Chondrocyte (in vitro differentiated cells): ENCODE measurements at regions not wholly inside any gene's neighbourhood (a gene's known extent, or its start where the extent isn't known, plus 50 kb on each side); places are given as distances from the start of the nearest gene placed in this dataset.

Experiments used
- DNase-seq: peaks from one replicate; pipeline ENCODE4 v3.0.0; 2021; ENCODE audit warnings: mixed read lengths, low spot score
- H3K27ac Mint-ChIP-seq: one replicate; pipeline ENCODE4 v1.8.0; 2021; ENCODE audit warnings: mild to moderate bottlenecking, moderate library complexity, mixed read lengths; ENCODE audit not compliant: unreplicated experiment
- H3K27me3 Mint-ChIP-seq: 2 replicates; pipeline ENCODE4 v1.8.0; 2021; ENCODE audit warnings: low read depth, mixed read lengths
- H3K36me3 Mint-ChIP-seq: 2 replicates; pipeline ENCODE4 v1.8.0; 2021; ENCODE audit warnings: low read depth, mixed read lengths
- H3K4me1 Mint-ChIP-seq: 2 replicates; pipeline ENCODE4 v1.8.0; 2021; ENCODE audit warnings: low read depth, mild to moderate bottlenecking, mixed read lengths
- H3K4me3 Mint-ChIP-seq: one replicate; pipeline ENCODE4 v1.8.0; 2021; ENCODE audit warnings: mild to moderate bottlenecking, moderate library complexity, mixed read lengths; ENCODE audit not compliant: unreplicated experiment
- H3K9me3 Mint-ChIP-seq: 2 replicates; pipeline ENCODE4 v1.8.0; 2021; ENCODE audit warnings: low read depth, mixed read lengths
- TF ChIP-seq, protein P1 (sequence below): fragments of 200-600 bp; sonication (generic); IDR thresholded peaks from 2 replicates; pipeline ENCODE4 v1.5.0; 2021; ENCODE audit warnings: antibody characterized with exemption, mild to moderate bottlenecking, moderate library complexity

DNA sequence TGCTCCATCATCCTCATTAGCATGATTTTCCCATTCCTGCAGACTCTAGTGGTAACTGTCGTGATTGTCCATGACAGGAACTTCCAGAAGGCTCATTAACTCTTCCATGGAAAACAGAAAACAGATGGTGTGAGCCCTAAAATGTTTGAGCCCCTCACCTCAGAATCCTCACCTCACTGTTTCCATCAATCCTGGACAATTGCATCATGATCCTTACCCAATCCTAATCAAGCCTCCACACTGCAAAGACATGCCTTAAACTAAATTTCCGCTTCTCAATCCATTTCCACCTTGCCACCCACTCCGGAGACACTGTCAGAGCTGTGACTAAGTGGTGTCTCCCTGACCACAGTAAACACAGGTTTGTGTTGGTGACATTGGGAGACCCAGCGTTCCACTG lies 311.0 kb upstream of the JARID2 start:
- no peak overlapping the region for H3K4me3 Mint-ChIP-seq
- H3K27me3 Mint-ChIP-seq, result no peaks in the 10 kb centered on the region
- no peak overlapping the region for H3K27ac Mint-ChIP-seq
- TF ChIP-seq, protein P1, sequence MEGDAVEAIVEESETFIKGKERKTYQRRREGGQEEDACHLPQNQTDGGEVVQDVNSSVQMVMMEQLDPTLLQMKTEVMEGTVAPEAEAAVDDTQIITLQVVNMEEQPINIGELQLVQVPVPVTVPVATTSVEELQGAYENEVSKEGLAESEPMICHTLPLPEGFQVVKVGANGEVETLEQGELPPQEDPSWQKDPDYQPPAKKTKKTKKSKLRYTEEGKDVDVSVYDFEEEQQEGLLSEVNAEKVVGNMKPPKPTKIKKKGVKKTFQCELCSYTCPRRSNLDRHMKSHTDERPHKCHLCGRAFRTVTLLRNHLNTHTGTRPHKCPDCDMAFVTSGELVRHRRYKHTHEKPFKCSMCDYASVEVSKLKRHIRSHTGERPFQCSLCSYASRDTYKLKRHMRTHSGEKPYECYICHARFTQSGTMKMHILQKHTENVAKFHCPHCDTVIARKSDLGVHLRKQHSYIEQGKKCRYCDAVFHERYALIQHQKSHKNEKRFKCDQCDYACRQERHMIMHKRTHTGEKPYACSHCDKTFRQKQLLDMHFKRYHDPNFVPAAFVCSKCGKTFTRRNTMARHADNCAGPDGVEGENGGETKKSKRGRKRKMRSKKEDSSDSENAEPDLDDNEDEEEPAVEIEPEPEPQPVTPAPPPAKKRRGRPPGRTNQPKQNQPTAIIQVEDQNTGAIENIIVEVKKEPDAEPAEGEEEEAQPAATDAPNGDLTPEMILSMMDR, result no peak
- no peaks in the 10 kb centered on the region for H3K36me3 Mint-ChIP-seq
- no peaks in the 10 kb centered on the region for H3K9me3 Mint-ChIP-seq
- no peaks in the 10 kb centered on the region for H3K4me1 Mint-ChIP-seq
- DNase-seq, result no peak

DNA sequence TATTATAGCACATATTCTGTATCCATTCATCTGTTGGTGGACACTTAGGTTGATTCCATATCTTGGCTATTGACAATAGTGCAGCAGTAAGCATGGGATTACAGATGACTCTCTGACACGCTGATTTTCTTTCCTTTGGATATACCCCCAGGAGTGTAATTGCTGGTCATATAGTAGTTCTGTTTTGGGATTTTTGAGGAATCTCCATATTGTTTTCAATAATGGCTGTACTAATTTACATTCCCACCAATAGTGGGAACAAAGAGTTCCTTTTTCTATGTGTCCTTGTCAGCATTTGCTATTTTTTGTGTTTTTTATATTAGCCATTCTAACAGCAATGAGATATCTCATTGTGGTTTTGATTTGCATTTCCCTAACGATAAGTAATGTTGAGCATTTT lies 309.0 kb upstream of the JARID2 start:
- Mint-ChIP-seq H3K9me3 (no peaks in the 10 kb centered on the region), H3K4me1 (no peaks in the 10 kb centered on the region), H3K36me3 (no peaks in the 10 kb centered on the region), H3K27ac (no peak overlapping the region), H3K27me3 (no peaks in the 10 kb centered on the region), H3K4me3 (no peak overlapping the region)
- no peak for DNase-seq
- TF ChIP-seq, protein P1, result no peak

DNA sequence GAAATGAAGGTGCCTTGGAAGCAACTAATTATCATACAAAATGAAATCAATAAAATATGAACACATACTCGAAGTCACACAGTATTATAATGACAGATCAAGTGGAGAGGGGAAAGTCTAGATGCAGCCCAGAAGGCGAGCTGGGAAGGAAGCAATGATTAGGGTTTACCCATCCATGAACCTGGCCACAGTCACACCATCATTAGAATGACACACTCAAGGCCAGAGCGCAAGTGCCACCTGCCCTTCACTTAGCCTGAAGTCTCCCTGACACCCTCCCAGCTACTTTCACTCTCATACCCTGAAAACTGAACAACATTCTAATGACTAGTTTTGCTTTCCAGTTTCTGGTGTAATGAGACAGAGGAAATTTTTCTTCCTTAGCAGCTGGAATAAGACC lies 302.8 kb upstream of the JARID2 start:
- Mint-ChIP-seq H3K27ac (no peak overlapping the region), H3K4me3 (no peak overlapping the region), H3K27me3 (no peaks in the 10 kb centered on the region), H3K4me1 (no peaks in the 10 kb centered on the region), H3K9me3 (no peaks in the 10 kb centered on the region), H3K36me3 (no peaks in the 10 kb centered on the region)
- no peak for DNase-seq
- TF ChIP-seq, protein P1, result no peak

DNA sequence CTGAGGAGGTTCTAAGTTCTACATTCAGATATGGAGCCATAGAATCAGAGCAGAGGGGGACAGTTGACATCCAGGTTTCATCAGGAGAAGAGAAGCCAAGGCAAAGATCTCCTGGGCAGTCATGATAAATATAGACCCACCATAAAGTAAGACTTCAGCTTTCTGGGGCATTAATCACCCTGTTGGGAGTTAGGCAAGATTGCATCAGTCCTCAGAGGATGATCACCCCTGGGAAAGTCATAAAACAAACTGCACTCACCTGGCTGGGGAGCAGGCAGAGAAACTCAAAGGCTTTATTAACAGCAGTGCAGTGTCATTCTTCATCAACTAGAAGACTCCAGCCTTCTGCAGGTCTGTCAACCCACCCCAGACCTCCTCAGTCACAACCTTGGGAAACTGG lies 301.3 kb upstream of the JARID2 start:
- no peaks in the 10 kb centered on the region for H3K36me3 Mint-ChIP-seq
- no peaks in the 10 kb centered on the region for H3K27me3 Mint-ChIP-seq
- H3K4me1 Mint-ChIP-seq, result no peaks in the 10 kb centered on the region
- DNase-seq, result no peak
- TF ChIP-seq, protein P1, result no peak
- H3K9me3 Mint-ChIP-seq, result no peaks in the 10 kb centered on the region
- H3K4me3 Mint-ChIP-seq, result no peak overlapping the region
- no peak overlapping the region for H3K27ac Mint-ChIP-seq

DNA sequence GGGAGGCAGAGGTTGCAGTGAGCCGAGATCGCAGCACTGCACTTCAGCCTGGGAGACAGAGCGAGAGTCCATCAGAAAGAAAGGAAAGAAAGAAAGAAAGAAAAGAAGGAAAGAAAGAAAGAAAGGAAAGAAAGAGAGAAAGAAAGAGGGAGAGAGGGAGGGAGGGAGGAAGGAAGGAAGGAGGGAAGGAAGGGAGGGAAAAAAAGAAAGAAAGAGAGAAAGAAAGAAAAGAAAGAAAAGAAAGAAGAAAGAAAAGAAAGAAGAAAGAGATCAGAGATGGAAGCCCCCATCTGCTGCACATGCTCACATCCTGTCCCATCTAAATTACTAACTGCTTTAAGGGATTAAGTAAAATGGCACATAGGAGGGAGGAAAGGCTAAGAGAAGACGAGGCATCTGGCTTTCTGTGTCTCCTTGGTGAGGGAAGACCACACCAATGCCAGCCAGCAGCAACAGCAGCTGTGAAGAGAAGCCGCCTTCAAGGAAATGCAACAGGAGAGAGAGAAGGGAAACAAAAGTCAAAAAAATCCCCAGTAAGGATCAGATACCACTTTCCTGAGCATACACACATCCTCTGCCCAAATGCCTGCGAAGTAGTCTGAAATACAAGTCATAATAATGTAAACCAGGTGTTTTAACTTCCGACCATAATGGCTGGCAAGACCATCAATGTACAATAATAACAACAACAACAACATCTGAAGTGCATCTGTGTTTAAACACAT lies 300.2 kb upstream of the JARID2 start:
- no peak overlapping the region for H3K27ac Mint-ChIP-seq
- H3K4me1 Mint-ChIP-seq, result no peaks in the 10 kb centered on the region
- TF ChIP-seq, protein P1, result no peak
- no peak for DNase-seq
- no peaks in the 10 kb centered on the region for H3K27me3 Mint-ChIP-seq
- H3K4me3 Mint-ChIP-seq, result no peak overlapping the region
- no peaks in the 10 kb centered on the region for H3K36me3 Mint-ChIP-seq
- H3K9me3 Mint-ChIP-seq, result no peaks in the 10 kb centered on the region
